Gastroesophageal sphincter (tissue), 3 donors: ENCODE measurements at regions not wholly inside any gene's neighbourhood (a gene's known extent, or its start where the extent isn't known, plus 50 kb on each side); places are given as distances from the start of the nearest gene placed in this dataset.

Experiments
- EP300 ChIP-seq: sonication (generic); formaldehyde crosslinking; IDR thresholded peaks from one replicate; pipeline ENCODE4 v1.6.1; 2017; ENCODE audit warnings: antibody characterized with exemption, mild to moderate bottlenecking
- TF ChIP-seq, protein P1 (sequence below), 4 experiments: fragments of 200-600 bp in 2 of 4; fragments of 450-650 bp in 2 of 4; sonication (generic) in 1 of 4; IDR thresholded peaks; one replicate each; pipeline ENCODE4 v1.5.1; 2017 to 2019; ENCODE audit warnings: antibody characterized with exemption in 4 of 4, mild to moderate bottlenecking in 2 of 4, moderate library complexity in 2 of 4

DNA sequence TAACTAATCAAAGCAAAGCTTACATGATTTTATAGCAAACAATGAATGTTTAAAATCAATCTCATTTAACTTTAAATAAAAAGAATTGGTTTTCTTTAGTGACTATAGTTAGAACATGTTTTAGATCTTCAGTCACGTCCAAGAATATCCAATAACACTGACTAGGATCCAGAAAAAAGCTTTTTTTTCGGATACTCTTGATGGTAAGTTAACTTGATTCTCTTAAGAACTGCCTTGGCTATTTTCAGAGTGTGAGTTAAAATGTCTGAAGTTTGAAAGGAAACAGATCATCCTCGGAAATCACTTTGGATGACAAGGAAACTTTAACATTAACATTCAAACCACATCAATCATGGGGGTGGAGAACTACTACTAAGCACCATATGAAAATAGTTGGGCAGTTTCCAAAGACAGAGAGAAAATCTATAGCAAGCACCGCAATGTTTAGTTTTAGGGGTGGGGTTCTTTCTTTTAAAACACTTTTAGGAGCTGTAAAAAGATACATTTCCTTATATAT lies 83.7 kb upstream of the SLC27A6 start:
- TF ChIP-seq EP300: no peak
- TF ChIP-seq, protein P1, sequence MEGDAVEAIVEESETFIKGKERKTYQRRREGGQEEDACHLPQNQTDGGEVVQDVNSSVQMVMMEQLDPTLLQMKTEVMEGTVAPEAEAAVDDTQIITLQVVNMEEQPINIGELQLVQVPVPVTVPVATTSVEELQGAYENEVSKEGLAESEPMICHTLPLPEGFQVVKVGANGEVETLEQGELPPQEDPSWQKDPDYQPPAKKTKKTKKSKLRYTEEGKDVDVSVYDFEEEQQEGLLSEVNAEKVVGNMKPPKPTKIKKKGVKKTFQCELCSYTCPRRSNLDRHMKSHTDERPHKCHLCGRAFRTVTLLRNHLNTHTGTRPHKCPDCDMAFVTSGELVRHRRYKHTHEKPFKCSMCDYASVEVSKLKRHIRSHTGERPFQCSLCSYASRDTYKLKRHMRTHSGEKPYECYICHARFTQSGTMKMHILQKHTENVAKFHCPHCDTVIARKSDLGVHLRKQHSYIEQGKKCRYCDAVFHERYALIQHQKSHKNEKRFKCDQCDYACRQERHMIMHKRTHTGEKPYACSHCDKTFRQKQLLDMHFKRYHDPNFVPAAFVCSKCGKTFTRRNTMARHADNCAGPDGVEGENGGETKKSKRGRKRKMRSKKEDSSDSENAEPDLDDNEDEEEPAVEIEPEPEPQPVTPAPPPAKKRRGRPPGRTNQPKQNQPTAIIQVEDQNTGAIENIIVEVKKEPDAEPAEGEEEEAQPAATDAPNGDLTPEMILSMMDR (IDR thresholded peaks at IDR 0.05): no peak
